PC-9 (cell line): ENCODE measurements at regions not wholly inside any gene's neighbourhood (a gene's known extent, or its start where the extent isn't known, plus 50 kb on each side); places are given as distances from the start of the nearest gene placed in this dataset. TPM values are rescaled to one million over a fixed set of nuclear protein-coding genes. Genes with fewer than 3 reads are reported as not detected.

ENCODE experiments used
- BruUV-seq: library from RNA; stranded (reverse); fragments of 400-500 nt; replicated peaks from 2 replicates; lab custom pipeline; 2021; lab: Mats Ljungman, UMichigan
- CTCF ChIA-PET: fragments of 300-600 bp; sonication (Branson Sonifier 250); formaldehyde crosslinking; loops from one replicate; lab custom pipeline; 2022; ENCODE audit warnings: antibody characterized with exemption; lab: Charles Lee
- POLR2A ChIA-PET: fragments of 300-600 bp; sonication (Branson Sonifier 250); formaldehyde crosslinking; loops from one replicate; lab custom pipeline; 2022; ENCODE audit warnings: antibody characterized with exemption; ENCODE audit not compliant: unreplicated experiment; lab: Charles Lee
- DNase-seq, 2 experiments: peaks; one replicate each; pipeline versions ENCODE4 v3.0.0 to v3.0.0-alpha.2; 2015 to 2022; ENCODE audit warnings: mixed read lengths in 1 of 2
- H2AFZ ChIP-seq: fragments of 200-600 bp; sonication (generic); 2 replicates; pipeline ENCODE4 v1.8.1; 2017; ENCODE audit warnings: antibody characterized with exemption
- H3F3A ChIP-seq: fragments of 200-600 bp; sonication (generic); 2 replicates; pipeline ENCODE4 v1.8.1; 2017; ENCODE audit warnings: antibody characterized with exemption, mild to moderate bottlenecking, low read depth; ENCODE audit not compliant: insufficient read depth
- H3K27ac ChIP-seq: fragments of 200-600 bp; sonication (generic); 2 replicates; pipeline ENCODE4 v1.6.1; 2016; ENCODE audit warnings: mixed run types
- H3K27me3 ChIP-seq: fragments of 200-600 bp; sonication (generic); 2 replicates; pipeline ENCODE4 v1.6.1; 2016; ENCODE audit warnings: low read depth, mixed run types; ENCODE audit not compliant: insufficient read depth
- H3K36me3 ChIP-seq: fragments of 200-600 bp; sonication (generic); 2 replicates; pipeline ENCODE4 v1.6.1; 2016; ENCODE audit warnings: low read depth, mixed run types
- H3K4me1 ChIP-seq: fragments of 200-600 bp; sonication (generic); replicated peaks from 2 replicates; pipeline ENCODE4 v1.6.1; 2016; ENCODE audit warnings: mixed run types; ENCODE audit not compliant: insufficient read depth
- H3K4me2 ChIP-seq: fragments of 200-600 bp; sonication (generic); 2 replicates; pipeline ENCODE4 v1.6.1; 2017; ENCODE audit warnings: mixed run types
- H3K4me3 ChIP-seq: fragments of 200-600 bp; sonication (generic); 2 replicates; pipeline ENCODE4 v1.6.1; 2016; ENCODE audit warnings: mixed run types
- H3K79me2 ChIP-seq: fragments of 200-600 bp; sonication (generic); 2 replicates; pipeline ENCODE4 v1.6.1; 2017; ENCODE audit warnings: low read depth, mixed run types
- H3K9me2 ChIP-seq: fragments of 200-600 bp; sonication (generic); 2 replicates; pipeline ENCODE4 v1.8.1; 2017; ENCODE audit warnings: mild to moderate bottlenecking; ENCODE audit not compliant: insufficient read depth
- H3K9me3 ChIP-seq: fragments of 200-600 bp; sonication (generic); 2 replicates; pipeline ENCODE4 v1.8.1; 2016; ENCODE audit warnings: low read depth; ENCODE audit not compliant: insufficient read depth
- H4K20me1 ChIP-seq: fragments of 200-600 bp; sonication (generic); 2 replicates; pipeline ENCODE4 v1.8.1; 2017; ENCODE audit not compliant: insufficient read depth
- EZH2 ChIP-seq: fragments of 200-600 bp; sonication (generic); IDR thresholded peaks from 2 replicates; pipeline ENCODE4 v1.8.0; 2017; ENCODE audit warnings: antibody characterized with exemption, low read depth
- intact Hi-C: fragments of 100-400 bp; cut with micrococcal nuclease; formaldehyde crosslinking; loops from one replicate; pipeline ENCODE4 v1.10.0; 2022; ENCODE audit not compliant: unreplicated experiment
- microRNA-seq: library from miRNA; unstranded; fragments of <30 nt; microRNA quantifications from one replicate; pipeline ENCODE4 v1.2.0, GENCODE V29; 2021; ENCODE audit warnings: borderline number of aligned reads, borderline replicate concordance
- TF ChIP-seq, protein P1 (sequence below): fragments of 200-600 bp; sonication (generic); conservative IDR thresholded peaks from 2 replicates; pipeline ENCODE4 v1.6.1; 2017; ENCODE audit warnings: mixed run types, antibody characterized with exemption, mild to moderate bottlenecking, moderate library complexity

DNA sequence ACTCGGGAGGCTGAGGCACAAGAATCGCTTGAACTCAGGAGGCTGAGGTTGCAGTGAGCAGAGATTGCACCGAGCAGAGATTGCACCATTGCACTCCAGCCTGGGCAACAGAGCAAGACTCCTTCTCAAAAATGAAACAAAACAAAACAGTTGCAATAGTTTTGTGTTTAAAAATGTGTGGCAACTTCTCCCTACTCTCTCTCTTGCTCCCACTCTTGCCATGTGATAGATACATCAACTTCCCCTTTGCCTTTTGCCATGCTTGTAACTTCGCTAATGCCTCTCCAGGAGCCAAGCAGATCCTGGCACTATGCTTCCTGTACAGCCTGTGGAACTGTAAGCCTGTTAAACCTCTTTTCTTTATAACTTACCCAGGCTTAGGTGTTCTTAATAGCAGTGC lies 52.5 kb upstream of the INTU start:
- no peaks in the 10 kb centered on the region for H3K9me2 ChIP-seq
- no peaks in the 10 kb centered on the region for H3K79me2 ChIP-seq
- H2AFZ ChIP-seq, result no peak overlapping the region
- no peaks in the 10 kb centered on the region for H4K20me1 ChIP-seq
- no peak overlapping the region for H3K4me3 ChIP-seq
- POLR2A ChIA-PET, result no interaction called here
- H3K4me1 ChIP-seq, result no peaks in the 10 kb centered on the region
- intact Hi-C loops, result no loop called here
- DNase-seq, result no peak
- no peaks in the 10 kb centered on the region for H3K27me3 ChIP-seq
- H3K27ac ChIP-seq, result no peak overlapping the region
- TF ChIP-seq, protein P1, sequence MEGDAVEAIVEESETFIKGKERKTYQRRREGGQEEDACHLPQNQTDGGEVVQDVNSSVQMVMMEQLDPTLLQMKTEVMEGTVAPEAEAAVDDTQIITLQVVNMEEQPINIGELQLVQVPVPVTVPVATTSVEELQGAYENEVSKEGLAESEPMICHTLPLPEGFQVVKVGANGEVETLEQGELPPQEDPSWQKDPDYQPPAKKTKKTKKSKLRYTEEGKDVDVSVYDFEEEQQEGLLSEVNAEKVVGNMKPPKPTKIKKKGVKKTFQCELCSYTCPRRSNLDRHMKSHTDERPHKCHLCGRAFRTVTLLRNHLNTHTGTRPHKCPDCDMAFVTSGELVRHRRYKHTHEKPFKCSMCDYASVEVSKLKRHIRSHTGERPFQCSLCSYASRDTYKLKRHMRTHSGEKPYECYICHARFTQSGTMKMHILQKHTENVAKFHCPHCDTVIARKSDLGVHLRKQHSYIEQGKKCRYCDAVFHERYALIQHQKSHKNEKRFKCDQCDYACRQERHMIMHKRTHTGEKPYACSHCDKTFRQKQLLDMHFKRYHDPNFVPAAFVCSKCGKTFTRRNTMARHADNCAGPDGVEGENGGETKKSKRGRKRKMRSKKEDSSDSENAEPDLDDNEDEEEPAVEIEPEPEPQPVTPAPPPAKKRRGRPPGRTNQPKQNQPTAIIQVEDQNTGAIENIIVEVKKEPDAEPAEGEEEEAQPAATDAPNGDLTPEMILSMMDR, result no peak
- no peak for TF ChIP-seq EZH2
- no peak overlapping the region for H3K4me2 ChIP-seq
- H3F3A ChIP-seq, result no peaks in the 10 kb centered on the region
- CTCF ChIA-PET, result no interaction called here
- H3K9me3 ChIP-seq, result no peaks in the 10 kb centered on the region
- H3K36me3 ChIP-seq, result no peaks in the 10 kb centered on the region
- no TSS peak for BruUV-seq

DNA sequence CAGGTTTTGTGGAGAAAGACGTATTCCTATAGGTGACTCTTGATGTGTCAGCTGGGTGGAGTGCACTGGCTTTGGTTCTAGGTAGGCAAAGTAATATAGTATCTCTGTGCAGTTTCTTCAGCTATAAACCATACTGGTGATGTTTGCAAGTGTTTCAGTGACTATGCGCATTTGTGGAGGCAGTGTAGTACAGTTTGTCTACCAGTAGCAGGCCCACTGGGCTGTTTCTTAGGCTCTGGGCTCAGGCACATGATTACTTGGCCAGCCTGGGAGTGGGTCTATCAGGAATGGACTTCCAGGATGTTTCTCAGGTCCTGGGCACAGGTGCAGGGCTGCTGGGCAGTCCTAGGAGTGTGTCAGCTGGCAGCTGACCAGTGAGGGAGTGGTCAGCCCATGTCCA lies 51.9 kb upstream of the INTU start:
- POLR2A ChIA-PET, result no interaction called here
- no peaks in the 10 kb centered on the region for H3K79me2 ChIP-seq
- no TSS peak for BruUV-seq

More for the DNA sequence above, 51.9 kb upstream of the INTU start:
- Histone ChIP-seq H3K9me3 (no peaks in the 10 kb centered on the region), H3K4me2 (no peak overlapping the region), H3K27me3 (no peaks in the 10 kb centered on the region), H3K36me3 (no peaks in the 10 kb centered on the region), H3F3A (no peaks in the 10 kb centered on the region), H3K9me2 (no peaks in the 10 kb centered on the region), H2AFZ (no peak overlapping the region), H3K4me1 (no peaks in the 10 kb centered on the region), H3K4me3 (no peak overlapping the region), H3K27ac (no peak overlapping the region), H4K20me1 (no peaks in the 10 kb centered on the region)
- DNase-seq, result no peak
- TF ChIP-seq EZH2, result no peak
- TF ChIP-seq, protein P1, result no peak
- intact Hi-C loops, result no loop called here
- CTCF ChIA-PET, result no interaction called here

Small RNA genes lying in the stretch of these regions (microRNA-seq; reads per million reads assigned to microRNA genes)
- not detected for gene MIR2054
